ENCODE measurements at regions not wholly inside any gene's neighbourhood (a gene's known extent, or its start where the extent isn't known, plus 50 kb on each side); places are given as distances from the start of the nearest gene placed in this dataset.

- no peaks in the 10 kb centered on the region for H3K27me3 ChIP-seq (replicated peaks; ENCODE audit: insufficient read depth)
- TF ChIP-seq POLR2AphosphoS5 (IDR thresholded peaks at IDR 0.05) (no peak), CTCF (IDR thresholded peaks at IDR 0.05) (no peak), POLR2A (IDR thresholded peaks at IDR 0.05) (no peak)
- H3K4me3 ChIP-seq = no peak overlapping the region
- intact Hi-C loops (cut with DNase I) = no loop called here
- H3K4me1 ChIP-seq (replicated peaks) = no peaks in the 10 kb centered on the region
- H3K9me3 ChIP-seq = no peaks in the 10 kb centered on the region
- no peak overlapping the region for H3K27ac ChIP-seq
- H3K36me3 ChIP-seq = no peaks in the 10 kb centered on the region
- DNase-seq (ENCODE audit: low spot score) = no peak
These were observed 78.9 kb upstream of the CYRIA start for GRCh38 chr2:16744521-16744920.

GRCh38 chr2:16742026-16742425, 76.4 kb upstream of the CYRIA start:
- Histone ChIP-seq H3K27ac (no peak overlapping the region), H3K4me3 (no peak overlapping the region), H3K4me1 (replicated peaks) (no peaks in the 10 kb centered on the region), H3K9me3 (no peaks in the 10 kb centered on the region), H3K36me3 (no peaks in the 10 kb centered on the region), H3K27me3 (replicated peaks; ENCODE audit: insufficient read depth) (no peaks in the 10 kb centered on the region)
- TF ChIP-seq CTCF (IDR thresholded peaks at IDR 0.05) (no peak), POLR2A (IDR thresholded peaks at IDR 0.05) (no peak)
- 87% methylated on average over 1 of the region's 1 CpG for WGBS
- intact Hi-C loops (cut with DNase I) = no loop called here
- no peak for DNase-seq (ENCODE audit: low spot score)

GRCh38 chr2:16741498-16741897, 75.9 kb upstream of the CYRIA start:
- no peaks in the 10 kb centered on the region for H3K36me3 ChIP-seq
- intact Hi-C loops (cut with DNase I) = no loop called here
- TF ChIP-seq POLR2A (IDR thresholded peaks at IDR 0.05) (no peak), POLR2AphosphoS5 (IDR thresholded peaks at IDR 0.05) (no peak), CTCF (IDR thresholded peaks at IDR 0.05) (no peak)
- DNase-seq (ENCODE audit: low spot score) = no peak
- no peaks in the 10 kb centered on the region for H3K9me3 ChIP-seq
- H3K27ac ChIP-seq = no peak overlapping the region
- 75% methylated on average over 3 of the region's 3 CpGs for WGBS
- no peaks in the 10 kb centered on the region for H3K4me1 ChIP-seq (replicated peaks)
- no peak overlapping the region for H3K4me3 ChIP-seq
- no peaks in the 10 kb centered on the region for H3K27me3 ChIP-seq (replicated peaks; ENCODE audit: insufficient read depth)

GRCh38 chr2:16739778-16740581, 74.3 kb upstream of the CYRIA start:
- H3K27ac ChIP-seq = peak overlapping the region in 1 of 2 donors; percentile 1
- TF ChIP-seq CTCF (IDR thresholded peaks at IDR 0.05) (no peak), POLR2AphosphoS5 (IDR thresholded peaks at IDR 0.05) (peak; percentile 90)
- 62% methylated on average over 4 of the region's 4 CpGs for WGBS
- peak; percentile 95 for DNase-seq (ENCODE audit: low spot score)
- no peaks in the 10 kb centered on the region for H3K27me3 ChIP-seq (replicated peaks; ENCODE audit: insufficient read depth)
- no peak overlapping the region for H3K4me3 ChIP-seq
- no peaks in the 10 kb centered on the region for H3K4me1 ChIP-seq (replicated peaks)
- intact Hi-C loops (cut with DNase I) = no loop called here
- H3K9me3 ChIP-seq = no peaks in the 10 kb centered on the region
- H3K36me3 ChIP-seq = no peaks in the 10 kb centered on the region

All from prostate gland (tissue), 2 donors.